HS-5 (cell line): ENCODE measurements at regions not wholly inside any gene's neighbourhood (a gene's known extent, or its start where the extent isn't known, plus 50 kb on each side); places are given as distances from the start of the nearest gene placed in this dataset.

Source experiments
- DNase-seq: peaks from one replicate; pipeline ENCODE4 v3.0.0-alpha.2; 2012; ENCODE audit warnings: low read depth

GRCh38 chr6:145020543-145020942 is 714.8 kb downstream of the EPM2A start:
- DNase-seq: no peak

GRCh38 chr6:145022199-145022796 is 713.0 kb downstream of the EPM2A start:
- DNase-seq: no peak

- DNase-seq: no peak
These were observed 712.1 kb downstream of the EPM2A start for GRCh38 chr6:145023116-145023726.

GRCh38 chr6:145025488-145025887 is 709.8 kb downstream of the EPM2A start:
- no peak for DNase-seq

- no peak for DNase-seq
These were observed 709.0 kb downstream of the EPM2A start for GRCh38 chr6:145026267-145026679.

GRCh38 chr6:145028144-145028818 is 707.0 kb downstream of the EPM2A start:
- DNase-seq: no peak

GRCh38 chr6:145031001-145031400 is 704.3 kb downstream of the EPM2A start:
- no peak for DNase-seq

- no peak for DNase-seq
These were observed 703.4 kb downstream of the EPM2A start for GRCh38 chr6:145031962-145032361.

GRCh38 chr6:145032562-145033145 is 702.7 kb downstream of the EPM2A start:
- no peak for DNase-seq

- DNase-seq: no peak
These were observed 700.7 kb downstream of the EPM2A start for GRCh38 chr6:145034664-145035063.

GRCh38 chr6:145036236-145036635 is 699.1 kb downstream of the EPM2A start:
- no peak for DNase-seq

- DNase-seq: no peak
These were observed 698.3 kb downstream of the EPM2A start for GRCh38 chr6:145036848-145037567.

GRCh38 chr6:145042559-145042958 is 692.8 kb downstream of the EPM2A start:
- no peak for DNase-seq

GRCh38 chr6:145043926-145044500 is 691.3 kb downstream of the EPM2A start:
- DNase-seq: no peak

GRCh38 chr6:145044641-145045246 is 690.6 kb downstream of the EPM2A start:
- peak; percentile 66 for DNase-seq

GRCh38 chr6:145045582-145045981 is 689.7 kb downstream of the EPM2A start:
- no peak for DNase-seq

GRCh38 chr6:145047891-145048290 is 687.4 kb downstream of the EPM2A start:
- no peak for DNase-seq

- DNase-seq: no peak
These were observed 683.7 kb downstream of the EPM2A start for GRCh38 chr6:145051661-145052060.

GRCh38 chr6:145055567-145055966 is 679.8 kb downstream of the EPM2A start:
- no peak for DNase-seq

- no peak for DNase-seq
These were observed 674.6 kb downstream of the EPM2A start for GRCh38 chr6:145060714-145061113.

- DNase-seq: no peak
These were observed 672.2 kb downstream of the EPM2A start for GRCh38 chr6:145063091-145063490.

- no peak for DNase-seq
These were observed 667.9 kb downstream of the EPM2A start for GRCh38 chr6:145067430-145067829.
